ENCODE measurements at regions not wholly inside any gene's neighbourhood (a gene's known extent, or its start where the extent isn't known, plus 50 kb on each side); places are given as distances from the start of the nearest gene placed in this dataset.

DNA sequence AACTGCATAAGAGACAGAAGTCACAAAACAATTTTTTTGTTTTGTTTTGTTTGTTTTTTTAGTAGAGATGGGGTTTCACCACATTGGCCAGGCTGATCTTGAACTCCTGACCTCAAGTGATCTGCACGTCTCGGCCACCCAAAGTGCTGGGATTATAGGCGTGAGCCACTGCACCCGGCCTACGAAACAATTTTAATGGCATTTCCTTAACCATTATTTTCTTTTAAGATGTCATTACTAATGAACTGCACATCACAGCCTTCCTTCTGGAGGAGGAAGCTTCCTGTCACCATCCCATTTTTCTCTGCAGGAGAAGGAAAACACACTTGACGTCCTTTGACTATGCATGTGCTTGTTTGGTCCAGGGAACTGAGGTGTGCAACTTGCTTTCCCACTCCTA is 125.3 kb upstream of the AKIRIN2 start:
- Histone ChIP-seq H3K9me2 (ENCODE audit: insufficient read depth, low read length) (no peaks in the 10 kb centered on the region), H4K20me1 (ENCODE audit: insufficient read depth, low read length) (no peaks in the 10 kb centered on the region), H3K27ac (ENCODE audit: low read depth, low read length, poor library complexity, severe bottlenecking) (peak overlapping the region; percentile 55), H3K79me2 (ENCODE audit: insufficient read depth, low read depth, low read length) (no peaks in the 10 kb centered on the region), H3K36me3 (ENCODE audit: insufficient read depth, low read length) (no peaks in the 10 kb centered on the region), H3K4me3 (ENCODE audit: low read depth, low read length, poor library complexity, severe bottlenecking) (no peak overlapping the region), H2AFZ (ENCODE audit: low read length) (peak overlapping the region; percentile 65; the same call in 1 of the 2 replicates), H3K4me1 (ENCODE audit: insufficient read depth, low read length, poor library complexity, severe bottlenecking) (peaks cover 70% of the 10 kb centered on the region), H3K4me2 (ENCODE audit: low read length) (peak overlapping the region; percentile 47), H3K9me3 (ENCODE audit: low read length) (no peaks in the 10 kb centered on the region)
- no peak for DNase-seq (ENCODE audit: low spot score)
- TF ChIP-seq EZH2phosphoT487 (IDR thresholded peaks at IDR 0.05; ENCODE audit: borderline replicate concordance, low read depth, low read length): no peak
- no peak for TF ChIP-seq CTCF (conservative IDR thresholded peaks at IDR 0.05; ENCODE audit: low read length)
- intact Hi-C loops (cut with micrococcal nuclease; ENCODE audit: unreplicated experiment): no loop called here
- BruUV-seq (replicated peaks): no TSS peak
- POLR2A ChIA-PET: interaction anchor here (0.5 to 4.6 kb wide), 9 partner anchors 14 to 127 kb away, joined by 3 to 43 read pairs (median 4); no protein-coding TSS in a partner anchor
- CTCF ChIA-PET (ENCODE audit: unreplicated experiment): no interaction called here

- Histone ChIP-seq H3K4me1 (ENCODE audit: insufficient read depth, low read length, poor library complexity, severe bottlenecking) (peaks cover 62% of the 10 kb centered on the region), H2AFZ (ENCODE audit: low read length) (peak overlapping the region; percentile 55; the same call in 1 of the 2 replicates), H3K79me2 (ENCODE audit: insufficient read depth, low read depth, low read length) (no peaks in the 10 kb centered on the region), H3K36me3 (ENCODE audit: insufficient read depth, low read length) (no peaks in the 10 kb centered on the region), H3K4me2 (ENCODE audit: low read length) (peak overlapping the region; percentile 24; the same call in 1 of the 2 replicates), H3K4me3 (ENCODE audit: low read depth, low read length, poor library complexity, severe bottlenecking) (no peak overlapping the region), H4K20me1 (ENCODE audit: insufficient read depth, low read length) (no peaks in the 10 kb centered on the region), H3K27ac (ENCODE audit: low read depth, low read length, poor library complexity, severe bottlenecking) (no peak overlapping the region), H3K9me2 (ENCODE audit: insufficient read depth, low read length) (no peaks in the 10 kb centered on the region), H3K9me3 (ENCODE audit: low read length) (no peaks in the 10 kb centered on the region)
- no peak for DNase-seq (ENCODE audit: low spot score)
- no peak for TF ChIP-seq EZH2phosphoT487 (IDR thresholded peaks at IDR 0.05; ENCODE audit: borderline replicate concordance, low read depth, low read length)
- TF ChIP-seq CTCF (conservative IDR thresholded peaks at IDR 0.05; ENCODE audit: low read length): no peak
- no TSS peak for BruUV-seq (replicated peaks)
- ChIA-PET CTCF (ENCODE audit: unreplicated experiment) (interaction anchor here (0.8 kb wide), 1 partner anchor 9 kb away, joined by 4 read pairs; no protein-coding TSS in a partner anchor), POLR2A (interaction anchor here (0.8 to 4.6 kb wide), 6 partner anchors 13 to 433 kb away, joined by 3 to 43 read pairs (median 3); no protein-coding TSS in a partner anchor)
- intact Hi-C loops (cut with micrococcal nuclease; ENCODE audit: unreplicated experiment): no loop called here
Observed at GRCh38 chr6:87826424-87826823, 124.4 kb upstream of the AKIRIN2 start.

GRCh38 chr6:87825821-87826221 is 123.8 kb upstream of the AKIRIN2 start:
- H3K79me2 ChIP-seq (ENCODE audit: insufficient read depth, low read depth, low read length): no peaks in the 10 kb centered on the region
- TF ChIP-seq CTCF (conservative IDR thresholded peaks at IDR 0.05; ENCODE audit: low read length) (no peak), EZH2phosphoT487 (IDR thresholded peaks at IDR 0.05; ENCODE audit: borderline replicate concordance, low read depth, low read length) (no peak)
- H3K4me2 ChIP-seq (ENCODE audit: low read length): peak overlapping the region; percentile 24; the same call in 1 of the 2 replicates
- no TSS peak for BruUV-seq (replicated peaks)
- no peaks in the 10 kb centered on the region for H4K20me1 ChIP-seq (ENCODE audit: insufficient read depth, low read length)
- no peaks in the 10 kb centered on the region for H3K9me2 ChIP-seq (ENCODE audit: insufficient read depth, low read length)
- POLR2A ChIA-PET: interaction anchor here (0.7 to 4.6 kb wide), 9 partner anchors 9 to 191 kb away, joined by 3 to 43 read pairs (median 3); no protein-coding TSS in a partner anchor
- CTCF ChIA-PET (ENCODE audit: unreplicated experiment): no interaction called here
- H3K36me3 ChIP-seq (ENCODE audit: insufficient read depth, low read length): no peaks in the 10 kb centered on the region
- intact Hi-C loops (cut with micrococcal nuclease; ENCODE audit: unreplicated experiment): no loop called here
- no peak overlapping the region for H3K4me3 ChIP-seq (ENCODE audit: low read depth, low read length, poor library complexity, severe bottlenecking)
- H3K9me3 ChIP-seq (ENCODE audit: low read length): no peaks in the 10 kb centered on the region
- peaks cover 56% of the 10 kb centered on the region for H3K4me1 ChIP-seq (ENCODE audit: insufficient read depth, low read length, poor library complexity, severe bottlenecking)
- no peak overlapping the region for H3K27ac ChIP-seq (ENCODE audit: low read depth, low read length, poor library complexity, severe bottlenecking)
- no peak for DNase-seq (ENCODE audit: low spot score)
- peak overlapping the region; percentile 55; the same call in 1 of the 2 replicates for H2AFZ ChIP-seq (ENCODE audit: low read length)
